DMS153 treated with DMSO at 0.1 percent for 48 hours (cell line): ENCODE measurements at regions not wholly inside any gene's neighbourhood (a gene's known extent, or its start where the extent isn't known, plus 50 kb on each side); places are given as distances from the start of the nearest gene placed in this dataset.
A peak's percentile ranks its signal among the peaks of the same experiment; 100 is the strongest.
"Not testable (repeated sequence)": the region's sequence is repeated elsewhere in the genome, so short reads cannot be mapped to it uniquely, and the experiment has no call there.

Experiments used
- DNase-seq: peaks from one replicate; lab custom pipeline; 2025; ENCODE audit not compliant: unreplicated experiment; lab: John Stamatoyannopoulos, UW

GRCh38 chr7:68559518-68559917 is 1038.8 kb upstream of the AUTS2 start:
- no peak for DNase-seq

GRCh38 chr7:68562323-68562899 is 1035.9 kb upstream of the AUTS2 start:
- no peak for DNase-seq

GRCh38 chr7:68564306-68565135 is 1033.8 kb upstream of the AUTS2 start:
- DNase-seq: no peak

GRCh38 chr7:68571286-68571685 is 1027.0 kb upstream of the AUTS2 start:
- DNase-seq: no peak

GRCh38 chr7:68573271-68574005 is 1024.8 kb upstream of the AUTS2 start:
- peak; percentile 50 for DNase-seq

GRCh38 chr7:68576366-68576765 is 1021.9 kb upstream of the AUTS2 start:
- no peak for DNase-seq

GRCh38 chr7:68581417-68581816 is 1016.9 kb upstream of the AUTS2 start:
- no peak for DNase-seq

- no peak for DNase-seq
Measured at GRCh38 chr7:68587599-68587998, 1010.7 kb upstream of the AUTS2 start.

- DNase-seq: no peak
Measured at GRCh38 chr7:68601826-68602225, 996.4 kb upstream of the AUTS2 start.

GRCh38 chr7:68604541-68604940 is 993.7 kb upstream of the AUTS2 start:
- DNase-seq: no peak

GRCh38 chr7:68610701-68611100 is 987.6 kb upstream of the AUTS2 start:
- DNase-seq: no peak

GRCh38 chr7:68613405-68613804 is 984.9 kb upstream of the AUTS2 start:
- DNase-seq: no peak

- no peak for DNase-seq
Measured at GRCh38 chr7:68613897-68614296, 984.4 kb upstream of the AUTS2 start.

GRCh38 chr7:68619526-68619925 is 978.7 kb upstream of the AUTS2 start:
- DNase-seq: no peak

- peak; percentile 71 for DNase-seq
Measured at GRCh38 chr7:68622500-68622899, 975.8 kb upstream of the AUTS2 start.

GRCh38 chr7:68623030-68623429 is 975.2 kb upstream of the AUTS2 start:
- no peak for DNase-seq

- no peak for DNase-seq
Measured at GRCh38 chr7:68627247-68627864, 970.9 kb upstream of the AUTS2 start.

GRCh38 chr7:68630914-68631313 is 967.4 kb upstream of the AUTS2 start:
- DNase-seq: not testable (repeated sequence)

GRCh38 chr7:68640103-68640502 is 958.2 kb upstream of the AUTS2 start:
- no peak for DNase-seq

GRCh38 chr7:68642727-68643126 is 955.5 kb upstream of the AUTS2 start:
- no peak for DNase-seq

- DNase-seq: no peak
Measured at GRCh38 chr7:68663392-68663791, 934.9 kb upstream of the AUTS2 start.

- no peak for DNase-seq
Measured at GRCh38 chr7:68671046-68671445, 927.2 kb upstream of the AUTS2 start.
